HL-60 (cell line): ENCODE measurements at regions not wholly inside any gene's neighbourhood (a gene's known extent, or its start where the extent isn't known, plus 50 kb on each side); places are given as distances from the start of the nearest gene placed in this dataset.

Source experiments
- CTCF ChIP-seq: IDR thresholded peaks from one replicate; pipeline ENCODE4 v1.5.1; 2011; ENCODE audit warnings: low read length, control low read depth, inconsistent platforms; ENCODE audit not compliant: insufficient read depth
- GABPA ChIP-seq: IDR thresholded peaks from 2 replicates; pipeline ENCODE4 v1.6.1; 2012; ENCODE audit warnings: low read depth
- POLR2AphosphoS5 ChIP-seq: IDR thresholded peaks from 2 replicates; pipeline ENCODE4 v1.6.1; 2012; ENCODE audit warnings: low read depth
- REST ChIP-seq: IDR thresholded peaks from 2 replicates; pipeline ENCODE4 v1.6.1; 2012; ENCODE audit warnings: low read depth; ENCODE audit not compliant: insufficient replicate concordance
- SPI1 ChIP-seq: IDR thresholded peaks from 2 replicates; pipeline ENCODE4 v1.6.1; 2012; ENCODE audit warnings: low read depth, mild to moderate bottlenecking, borderline replicate concordance

- TF ChIP-seq GABPA (no peak), REST (no peak), CTCF (no peak), POLR2AphosphoS5 (no peak), SPI1 (no peak)
These were observed 102.4 kb upstream of the ADRA2C start for GRCh38 chr4:3663791-3664190.
